A549 (cell line): ENCODE measurements at regions not wholly inside any gene's neighbourhood (a gene's known extent, or its start where the extent isn't known, plus 50 kb on each side); places are given as distances from the start of the nearest gene placed in this dataset.
A peak's percentile ranks its signal among the peaks of the same experiment; 100 is the strongest.

ENCODE experiments used
- ATAC-seq, 2 experiments: fragments of 200-7000 bp in 1 of 2; fragments of >200 bp in 1 of 2; cut with Nextera tagmentation in 1 of 2; cut with Tn5 transposase in 1 of 2; 3 replicates each; pipeline versions ENCODE4 v1.8.0 to v1.9.1; 2018 to 2020; ENCODE audit warnings: mild to moderate bottlenecking in 1 of 2, moderate library complexity in 1 of 2
- CTCF ChIA-PET: fragments of 300-600 bp; sonication (Branson Sonifier 250); formaldehyde crosslinking; extraction: SDS; loops from one replicate; lab custom pipeline; 2021; ENCODE audit warnings: antibody characterized with exemption, inconsistent platforms; lab: Yijun Ruan, JAX
- POLR2A ChIA-PET: fragments of 350-600 bp; formaldehyde crosslinking; extraction: SDS; loops from one replicate; lab custom pipeline; 2021; ENCODE audit warnings: antibody characterized with exemption, inconsistent platforms; lab: Yijun Ruan, JAX
- DNase-seq, 2 experiments: peaks; one replicate each; pipeline versions ENCODE4 v3.0.0 to v3.0.0-alpha.2; 2011 to 2016; ENCODE audit warnings: low read depth in 1 of 2, low spot score in 1 of 2
- FAIRE-seq: peaks from 2 replicates; lab custom pipeline; 2011; peaks lifted over from hg19 to GRCh38; lab: Jason Lieb, UNC
- H3K27ac ChIP-seq, 2 experiments: fragments of >200 bp; sonication (Bioruptor Twin); formaldehyde crosslinking; 3 replicates each; pipeline ENCODE4 v1.5.1; 2016 to 2017
- H3K4me1 ChIP-seq: fragments of >200 bp; sonication (Bioruptor Twin); formaldehyde crosslinking; 3 replicates; pipeline ENCODE4 v1.6.1; 2016
- H3K4me2 ChIP-seq: fragments of >200 bp; sonication (Bioruptor Twin); formaldehyde crosslinking; 3 replicates; pipeline ENCODE4 v1.6.1; 2016
- H3K4me3 ChIP-seq: fragments of >200 bp; sonication (Bioruptor Twin); formaldehyde crosslinking; 3 replicates; pipeline ENCODE4 v1.5.1; 2016
- H3K9me3 ChIP-seq: fragments of >200 bp; sonication (Bioruptor Twin); formaldehyde crosslinking; 3 replicates; pipeline ENCODE4 v1.6.1; 2016
- BCL3 ChIP-seq: fragments of >200 bp; sonication (Bioruptor Twin); formaldehyde crosslinking; IDR thresholded peaks from 3 replicates; pipeline ENCODE4 v1.6.1; 2016
- CBX2 ChIP-seq: fragments of 200-600 bp; sonication (generic); IDR thresholded peaks from 2 replicates; pipeline ENCODE4 v1.6.1; 2016; ENCODE audit warnings: low read depth, mild to moderate bottlenecking, borderline replicate concordance
- CHD4 ChIP-seq: fragments of 200-600 bp; sonication (generic); IDR thresholded peaks from 2 replicates; pipeline ENCODE4 v1.6.1; 2016; ENCODE audit warnings: antibody characterized with exemption, mild to moderate bottlenecking, borderline replicate concordance
- E2F6 ChIP-seq: IDR thresholded peaks from 2 replicates; pipeline ENCODE4 v1.6.1; 2012; ENCODE audit warnings: low read depth, borderline replicate concordance
- EHF ChIP-seq: fragments of 250-450 bp; sonication (Bioruptor Pico); IDR thresholded peaks from 2 replicates; pipeline ENCODE4 v1.5.0; 2020; ENCODE audit warnings: mild to moderate bottlenecking
- EHMT2 ChIP-seq: fragments of 200-600 bp; sonication (generic); IDR thresholded peaks from 2 replicates; pipeline ENCODE4 v1.6.1; 2016; ENCODE audit warnings: antibody characterized with exemption, low read depth, mild to moderate bottlenecking, moderate library complexity
- ELK1 ChIP-seq: fragments of 150-350 bp; IDR thresholded peaks from 2 replicates; pipeline ENCODE4 v1.6.1; 2014; ENCODE audit warnings: low read depth, mild to moderate bottlenecking, low read length
- FOSB ChIP-seq: fragments of 250-450 bp; sonication (Bioruptor Pico); IDR thresholded peaks from 2 replicates; pipeline ENCODE4 v1.5.0; 2020; ENCODE audit warnings: mild to moderate bottlenecking, moderate library complexity
- HEYL ChIP-seq: fragments of 250-450 bp; sonication (Bioruptor Pico); IDR thresholded peaks from 2 replicates; pipeline ENCODE4 v1.8.0; 2021; ENCODE audit warnings: mild to moderate bottlenecking, moderate library complexity
- HMGXB4 ChIP-seq: fragments of 250-450 bp; sonication (Bioruptor Pico); IDR thresholded peaks from 2 replicates; pipeline ENCODE4 v1.5.0; 2021; ENCODE audit warnings: mild to moderate bottlenecking, moderate library complexity, borderline replicate concordance
- HOXA7 ChIP-seq: fragments of 250-450 bp; sonication (Bioruptor Pico); IDR thresholded peaks from 2 replicates; pipeline ENCODE4 v1.5.0; 2020; ENCODE audit warnings: mild to moderate bottlenecking, moderate library complexity
- HOXB13 ChIP-seq: fragments of 250-450 bp; sonication (Bioruptor Pico); IDR thresholded peaks from 2 replicates; pipeline ENCODE4 v1.5.0; 2020; ENCODE audit warnings: low read depth, mild to moderate bottlenecking, moderate library complexity
- KDM1A ChIP-seq: fragments of 200-600 bp; sonication (generic); IDR thresholded peaks from 2 replicates; pipeline ENCODE4 v1.6.1; 2016; ENCODE audit warnings: low read depth, mild to moderate bottlenecking
- MAFK ChIP-seq: fragments of 450-650 bp; IDR thresholded peaks from 2 replicates; pipeline ENCODE4 v1.6.1; 2014; ENCODE audit not compliant: partially characterized antibody
- MAX ChIP-seq: IDR thresholded peaks from 2 replicates; pipeline ENCODE4 v1.6.1; 2012
- NFE2L2 ChIP-seq: fragments of 150-350 bp; conservative IDR thresholded peaks from 2 replicates; pipeline ENCODE4 v1.6.1; 2014; ENCODE audit warnings: low read length
- NPAS2 ChIP-seq: fragments of 250-450 bp; sonication (Bioruptor Pico); IDR thresholded peaks from 2 replicates; pipeline ENCODE4 v1.8.0; 2022; ENCODE audit warnings: mild to moderate bottlenecking, moderate library complexity, borderline replicate concordance
- RAD21 ChIP-seq, 2 experiments: fragments of >200 bp in 1 of 2; sonication (Bioruptor Twin) in 1 of 2; formaldehyde crosslinking in 1 of 2; IDR thresholded peaks in 1 of 2; conservative IDR thresholded peaks in 1 of 2; 2 replicates in 1 of 2; 3 replicates in 1 of 2; pipeline ENCODE4 v1.6.1; 2012 to 2018; ENCODE audit warnings: inconsistent platforms in 1 of 2
- RCOR1 ChIP-seq: fragments of 150-350 bp; IDR thresholded peaks from 2 replicates; pipeline ENCODE4 v1.6.1; 2014; ENCODE audit warnings: antibody characterized with exemption, low read length, low read depth
- SMC3 ChIP-seq: fragments of >200 bp; sonication (Bioruptor Twin); formaldehyde crosslinking; IDR thresholded peaks from 3 replicates; pipeline ENCODE4 v1.6.1; 2018; ENCODE audit warnings: inconsistent platforms
- TP53 ChIP-seq: fragments of 250-450 bp; sonication (Bioruptor Pico); IDR thresholded peaks from 2 replicates; pipeline ENCODE4 v1.5.0; 2021; ENCODE audit warnings: mild to moderate bottlenecking, moderate library complexity
- USF2 ChIP-seq: fragments of 450-650 bp; IDR thresholded peaks from 2 replicates; pipeline ENCODE4 v1.6.1; 2014; ENCODE audit warnings: antibody characterized with exemption
- ZC3H11A ChIP-seq: fragments of 450-650 bp; IDR thresholded peaks from 2 replicates; pipeline ENCODE4 v1.6.1; 2014; ENCODE audit warnings: antibody characterized with exemption, mild to moderate bottlenecking
- ZFP36 ChIP-seq: fragments of 450-650 bp; IDR thresholded peaks from 2 replicates; pipeline ENCODE4 v1.6.1; 2014; ENCODE audit warnings: borderline replicate concordance; ENCODE audit not compliant: partially characterized antibody
- ZNF302 ChIP-seq: fragments of 250-450 bp; sonication (Bioruptor Pico); IDR thresholded peaks from 2 replicates; pipeline ENCODE4 v1.9.0; 2021; ENCODE audit warnings: inconsistent platforms, mild to moderate bottlenecking, moderate library complexity
- WGBS: methylation state at CpG from one replicate; pipeline ENCODE4 v1.1.6; 2017; ENCODE audit errors: missing lambda C conversion rate; 5-methylcytosine and 5-hydroxymethylcytosine counted together

- TF ChIP-seq RCOR1 (no peak), KDM1A (no peak), HOXA7 (CRISPR knock-in tag) (no peak), TP53 (CRISPR knock-in tag) (no peak)
Observed at GRCh38 chr21:16133248-16133647, 403.5 kb downstream of the USP25 start (continued).

- H3K4me3 ChIP-seq = no peak overlapping the region
- no peak for TF ChIP-seq HOXB13 (CRISPR knock-in tag)
- TF ChIP-seq E2F6 = no peak
- no peak for TF ChIP-seq ELK1
- TF ChIP-seq SMC3 = no peak
- no peak for TF ChIP-seq BCL3
- no peak for TF ChIP-seq HEYL (CRISPR knock-in tag)
- no peak for TF ChIP-seq EHMT2
- no peak for TF ChIP-seq TP53 (CRISPR knock-in tag)
- ATAC-seq = no peak
- no peak for FAIRE-seq
- no peak overlapping the region for H3K4me2 ChIP-seq
- ChIA-PET CTCF (no interaction called here), POLR2A (no interaction called here)
- H3K9me3 ChIP-seq = no peaks in the 10 kb centered on the region
- 75% methylated on average over 5 of the region's 5 CpGs for WGBS
- no peak for DNase-seq
- no peak overlapping the region for H3K27ac ChIP-seq
- H3K4me1 ChIP-seq = no peaks in the 10 kb centered on the region
Observed at GRCh38 chr21:16134134-16134533, 404.4 kb downstream of the USP25 start.

GRCh38 chr21:16137106-16137505 lies 407.3 kb downstream of the USP25 start:
- DNase-seq (no peak), ATAC-seq (no peak), FAIRE-seq (no peak)
- H3K27ac ChIP-seq = no peak overlapping the region
- no peak overlapping the region for H3K4me3 ChIP-seq
- H3K4me2 ChIP-seq = no peak overlapping the region
- TF ChIP-seq FOSB (CRISPR knock-in tag) = no peak
- H3K4me1 ChIP-seq = no peaks in the 10 kb centered on the region
- WGBS = 25% methylated on average over 1 of the region's 1 CpG
- CTCF ChIA-PET = no interaction called here
- no peaks in the 10 kb centered on the region for H3K9me3 ChIP-seq
- POLR2A ChIA-PET = no interaction called here

- no peak overlapping the region for H3K27ac ChIP-seq
- no peaks in the 10 kb centered on the region for H3K4me1 ChIP-seq
- ATAC-seq (no peak), DNase-seq (no peak), FAIRE-seq (no peak)
- no peak for TF ChIP-seq RAD21 (conservative IDR thresholded peaks at IDR 0.05 in 1 of 2, IDR thresholded peaks at IDR 0.05 in 1 of 2)
- TF ChIP-seq NFE2L2 = no peak
- TF ChIP-seq MAFK = peak; percentile 40
- no peak overlapping the region for H3K4me2 ChIP-seq
- no peak overlapping the region for H3K4me3 ChIP-seq
- ChIA-PET POLR2A (no interaction called here), CTCF (no interaction called here)
- WGBS = 74% methylated on average over 3 of the region's 3 CpGs
- no peaks in the 10 kb centered on the region for H3K9me3 ChIP-seq
Observed at GRCh38 chr21:16145052-16145451, 415.3 kb downstream of the USP25 start.

- Histone ChIP-seq H3K9me3 (no peaks in the 10 kb centered on the region), H3K27ac (no peak overlapping the region), H3K4me3 (no peak overlapping the region), H3K4me2 (no peak overlapping the region), H3K4me1 (no peaks in the 10 kb centered on the region)
- ChIA-PET POLR2A (no interaction called here), CTCF (no interaction called here)
- FAIRE-seq = no peak
- DNase-seq = no peak
- ATAC-seq = no peak
- WGBS = 62% methylated on average over 3 of the region's 7 CpGs
- TF ChIP-seq NPAS2 (CRISPR knock-in tag) = no peak
- no peak for TF ChIP-seq EHF
- TF ChIP-seq NFE2L2 = no peak
- TF ChIP-seq ZC3H11A = no peak
- TF ChIP-seq USF2 = no peak
- no peak for TF ChIP-seq CBX2
- TF ChIP-seq CHD4 = no peak
- TF ChIP-seq ZFP36 = no peak
- no peak for TF ChIP-seq HMGXB4
- TF ChIP-seq ZNF302 (CRISPR knock-in tag) = no peak
- no peak for TF ChIP-seq MAX
Observed at GRCh38 chr21:16145479-16145878, 415.7 kb downstream of the USP25 start.
